ENCODE measurements at regions not wholly inside any gene's neighbourhood (a gene's known extent, or its start where the extent isn't known, plus 50 kb on each side); places are given as distances from the start of the nearest gene placed in this dataset.

DNA sequence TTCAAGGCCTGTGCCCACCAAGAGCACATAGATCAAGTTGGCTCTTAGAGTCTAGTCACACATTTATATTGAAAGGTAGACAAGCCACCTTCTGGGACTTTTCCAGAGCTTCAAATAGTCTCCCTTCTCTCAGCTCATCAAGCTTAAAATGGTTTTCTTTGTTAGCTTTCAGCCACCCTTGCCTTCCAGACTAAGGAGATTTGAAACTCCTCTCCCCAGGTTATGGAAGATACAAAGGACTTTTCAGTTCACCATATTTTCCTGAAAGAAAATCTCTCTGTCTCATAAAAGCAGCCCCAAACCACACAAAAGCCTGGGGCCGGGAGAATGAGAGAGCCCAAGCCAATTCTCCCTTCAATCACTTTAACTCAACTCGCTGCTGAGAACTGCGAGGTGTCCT lies 134.1 kb downstream of the ZC3H11B start:
- TF ChIP-seq, protein P1, sequence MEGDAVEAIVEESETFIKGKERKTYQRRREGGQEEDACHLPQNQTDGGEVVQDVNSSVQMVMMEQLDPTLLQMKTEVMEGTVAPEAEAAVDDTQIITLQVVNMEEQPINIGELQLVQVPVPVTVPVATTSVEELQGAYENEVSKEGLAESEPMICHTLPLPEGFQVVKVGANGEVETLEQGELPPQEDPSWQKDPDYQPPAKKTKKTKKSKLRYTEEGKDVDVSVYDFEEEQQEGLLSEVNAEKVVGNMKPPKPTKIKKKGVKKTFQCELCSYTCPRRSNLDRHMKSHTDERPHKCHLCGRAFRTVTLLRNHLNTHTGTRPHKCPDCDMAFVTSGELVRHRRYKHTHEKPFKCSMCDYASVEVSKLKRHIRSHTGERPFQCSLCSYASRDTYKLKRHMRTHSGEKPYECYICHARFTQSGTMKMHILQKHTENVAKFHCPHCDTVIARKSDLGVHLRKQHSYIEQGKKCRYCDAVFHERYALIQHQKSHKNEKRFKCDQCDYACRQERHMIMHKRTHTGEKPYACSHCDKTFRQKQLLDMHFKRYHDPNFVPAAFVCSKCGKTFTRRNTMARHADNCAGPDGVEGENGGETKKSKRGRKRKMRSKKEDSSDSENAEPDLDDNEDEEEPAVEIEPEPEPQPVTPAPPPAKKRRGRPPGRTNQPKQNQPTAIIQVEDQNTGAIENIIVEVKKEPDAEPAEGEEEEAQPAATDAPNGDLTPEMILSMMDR (conservative IDR thresholded peaks at IDR 0.05; ENCODE audit: low read length) = no peak
- no peak for TF ChIP-seq EZH2phosphoT487 (IDR thresholded peaks at IDR 0.05; ENCODE audit: borderline replicate concordance, low read depth, low read length)
